Activated CD4-positive, alpha-beta memory T cell treated with anti-CD3 and anti-CD28 coated beads for 36 hours (primary cell): ENCODE measurements at regions not wholly inside any gene's neighbourhood (a gene's known extent, or its start where the extent isn't known, plus 50 kb on each side); places are given as distances from the start of the nearest gene placed in this dataset.

Experiments used
- CTCF ChIA-PET: fragments of 350-600 bp; sonication (Branson Sonifier 250); formaldehyde crosslinking; loops from one replicate; lab custom pipeline; 2021; ENCODE audit warnings: antibody characterized with exemption, inconsistent platforms; lab: Charles Lee
- POLR2A ChIA-PET: fragments of 350-600 bp; sonication (Branson Sonifier 250); formaldehyde crosslinking; loops from one replicate; lab custom pipeline; 2021; ENCODE audit warnings: antibody characterized with exemption; lab: Charles Lee
- DNase-seq: peaks from one replicate; pipeline ENCODE4 v3.0.0-alpha.2; 2020
- H3K27ac Mint-ChIP-seq: one replicate; pipeline ENCODE4 v1.8.0; 2021; ENCODE audit warnings: mixed read lengths
- H3K27me3 Mint-ChIP-seq: one replicate; pipeline ENCODE4 v1.8.0; 2021; ENCODE audit warnings: mixed read lengths
- H3K36me3 Mint-ChIP-seq: one replicate; pipeline ENCODE4 v1.8.0; 2021; ENCODE audit warnings: mixed read lengths
- H3K4me1 Mint-ChIP-seq: one replicate; pipeline ENCODE4 v1.8.0; 2021; ENCODE audit warnings: low read depth, mixed read lengths
- H3K4me3 Mint-ChIP-seq: one replicate; pipeline ENCODE4 v1.8.0; 2021; ENCODE audit warnings: mild to moderate bottlenecking, mixed read lengths
- H3K9me3 Mint-ChIP-seq: one replicate; pipeline ENCODE4 v1.8.0; 2021; ENCODE audit warnings: mixed read lengths
- intact Hi-C: fragments of 100-400 bp; cut with micrococcal nuclease; formaldehyde crosslinking; loops from one replicate; pipeline ENCODE4 v1.15.1; 2023

DNA sequence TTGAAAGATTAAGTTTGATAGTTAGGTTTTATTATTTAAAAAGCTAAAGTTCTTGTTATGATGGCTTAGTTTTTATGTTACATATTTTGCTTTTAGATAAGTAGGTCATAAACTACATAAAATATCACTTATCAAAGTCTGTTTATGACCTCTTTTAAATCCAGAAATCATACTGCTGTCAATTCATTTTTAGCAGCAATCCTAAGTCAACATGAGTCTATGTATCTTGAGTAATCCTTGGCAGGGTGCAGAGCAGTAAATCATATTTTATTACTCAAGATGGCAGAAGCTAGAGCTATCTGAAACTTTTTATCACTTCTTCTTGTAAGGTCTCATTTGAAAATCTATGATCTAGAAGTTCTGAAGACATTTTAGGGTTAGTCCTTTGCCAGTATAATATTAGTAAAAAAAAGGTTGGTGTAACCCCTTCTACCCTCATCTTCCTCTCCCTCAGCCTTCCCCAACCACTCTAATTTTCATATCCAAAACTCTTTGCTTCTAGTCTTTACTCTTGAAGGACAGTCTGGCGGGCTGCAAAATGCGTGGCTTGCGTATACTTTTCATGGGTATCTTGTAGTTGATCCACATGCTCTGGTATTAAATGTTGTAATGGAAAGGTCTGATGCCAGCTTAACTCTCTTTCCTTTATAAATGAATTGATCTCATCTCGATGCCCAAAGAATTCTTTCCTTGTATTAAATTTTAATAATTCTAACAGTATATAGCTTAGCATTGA, 134.0 kb upstream of the THRB start:
- intact Hi-C loops: no loop called here
- H3K4me3 Mint-ChIP-seq: no peak overlapping the region
- no peaks in the 10 kb centered on the region for H3K9me3 Mint-ChIP-seq
- ChIA-PET CTCF (no interaction called here), POLR2A (no interaction called here)
- H3K27me3 Mint-ChIP-seq: no peaks in the 10 kb centered on the region
- DNase-seq: no peak
- H3K27ac Mint-ChIP-seq: no peak overlapping the region
- H3K4me1 Mint-ChIP-seq: no peaks in the 10 kb centered on the region
- no peaks in the 10 kb centered on the region for H3K36me3 Mint-ChIP-seq

DNA sequence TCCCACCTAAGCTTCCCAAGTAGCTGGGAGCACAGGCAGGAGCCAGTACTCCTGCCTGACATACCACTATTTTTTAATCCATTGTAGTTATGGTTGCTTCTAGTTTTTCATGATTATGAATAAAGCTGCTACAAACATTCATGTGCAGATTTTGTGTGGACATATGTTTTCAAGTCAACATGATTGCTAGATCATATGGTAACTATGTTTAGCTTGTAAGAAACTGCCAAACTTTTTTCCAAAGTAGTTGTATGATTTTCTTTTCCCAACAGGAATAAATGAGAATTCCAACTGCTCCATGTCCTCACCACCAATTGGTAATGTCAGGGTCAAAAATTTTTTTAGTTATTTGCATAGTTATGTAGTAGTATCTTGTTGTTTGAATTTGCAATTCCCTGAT, 136.8 kb upstream of the THRB start:
- intact Hi-C loops: no loop called here
- Mint-ChIP-seq H3K36me3 (no peaks in the 10 kb centered on the region), H3K27me3 (no peaks in the 10 kb centered on the region), H3K4me1 (no peaks in the 10 kb centered on the region), H3K9me3 (peaks cover 4% of the 10 kb centered on the region), H3K27ac (no peak overlapping the region), H3K4me3 (no peak overlapping the region)
- ChIA-PET CTCF (no interaction called here), POLR2A (no interaction called here)
- DNase-seq: no peak

DNA sequence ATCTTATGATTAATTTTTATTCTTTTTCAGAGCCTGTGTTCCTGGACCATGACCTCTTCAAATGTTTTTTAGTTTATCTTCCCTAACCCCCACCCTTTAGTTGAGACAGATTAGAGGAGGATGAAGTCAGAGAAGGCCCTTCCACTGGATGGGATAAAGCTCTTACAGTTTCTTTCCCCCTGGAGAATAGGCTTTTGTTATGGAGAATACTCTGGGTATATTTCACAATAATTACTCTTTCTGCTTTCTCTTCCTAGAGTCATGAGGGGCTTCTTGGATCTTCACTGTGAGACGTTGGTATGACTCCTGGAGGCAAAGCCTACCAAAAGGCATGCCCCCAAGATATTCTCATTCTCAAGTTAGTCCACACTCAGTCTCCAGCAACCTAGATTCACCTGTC, 144.4 kb upstream of the THRB start:
- DNase-seq: no peak
- H3K4me1 Mint-ChIP-seq: no peaks in the 10 kb centered on the region
- H3K27ac Mint-ChIP-seq: no peak overlapping the region
- intact Hi-C loops: no loop called here
- CTCF ChIA-PET: no interaction called here
- H3K4me3 Mint-ChIP-seq: no peak overlapping the region
- POLR2A ChIA-PET: no interaction called here
- H3K9me3 Mint-ChIP-seq: peaks cover 4% of the 10 kb centered on the region
- no peaks in the 10 kb centered on the region for H3K27me3 Mint-ChIP-seq
- no peaks in the 10 kb centered on the region for H3K36me3 Mint-ChIP-seq

DNA sequence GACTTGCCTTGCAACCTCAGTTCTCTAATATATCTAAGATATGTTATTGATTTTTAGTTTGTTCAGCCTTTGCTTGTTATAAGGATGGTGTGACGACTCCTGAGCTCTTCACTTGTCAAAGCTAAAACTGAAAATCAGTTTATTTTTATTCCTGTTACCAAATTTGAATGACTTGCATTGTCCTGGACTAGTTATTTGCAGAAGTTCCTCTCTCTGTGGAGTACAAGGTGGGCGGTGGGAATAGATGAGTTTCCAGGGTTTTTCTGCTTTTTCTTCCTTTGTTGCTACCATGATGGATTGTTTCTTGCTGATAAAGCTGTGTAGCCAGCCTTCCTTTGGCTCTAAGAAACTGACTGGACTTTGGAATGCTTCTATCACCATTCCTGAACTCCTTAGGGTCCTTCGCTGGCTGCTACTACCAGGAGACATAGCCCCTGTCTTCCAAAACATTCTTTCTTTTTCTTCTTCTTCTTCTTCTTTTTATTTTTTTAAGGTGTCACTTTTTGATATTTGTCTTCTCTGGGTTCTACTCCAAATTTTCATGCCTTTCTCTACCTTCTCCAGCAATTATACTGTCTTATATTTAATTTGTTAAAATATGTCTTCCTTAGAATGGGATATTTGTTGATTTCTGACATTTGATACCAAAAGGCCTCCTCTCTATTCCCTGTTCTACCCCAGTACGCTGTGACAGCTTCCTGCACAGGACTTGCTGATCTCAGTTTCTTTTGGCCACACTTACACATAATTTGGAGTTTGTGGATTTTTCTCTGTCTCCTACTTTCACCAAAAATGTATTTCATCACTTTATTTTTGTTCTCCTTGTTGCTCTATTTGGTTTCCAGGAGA, 145.1 kb upstream of the THRB start:
- H3K27ac Mint-ChIP-seq: no peak overlapping the region
- CTCF ChIA-PET: no interaction called here

DNA sequence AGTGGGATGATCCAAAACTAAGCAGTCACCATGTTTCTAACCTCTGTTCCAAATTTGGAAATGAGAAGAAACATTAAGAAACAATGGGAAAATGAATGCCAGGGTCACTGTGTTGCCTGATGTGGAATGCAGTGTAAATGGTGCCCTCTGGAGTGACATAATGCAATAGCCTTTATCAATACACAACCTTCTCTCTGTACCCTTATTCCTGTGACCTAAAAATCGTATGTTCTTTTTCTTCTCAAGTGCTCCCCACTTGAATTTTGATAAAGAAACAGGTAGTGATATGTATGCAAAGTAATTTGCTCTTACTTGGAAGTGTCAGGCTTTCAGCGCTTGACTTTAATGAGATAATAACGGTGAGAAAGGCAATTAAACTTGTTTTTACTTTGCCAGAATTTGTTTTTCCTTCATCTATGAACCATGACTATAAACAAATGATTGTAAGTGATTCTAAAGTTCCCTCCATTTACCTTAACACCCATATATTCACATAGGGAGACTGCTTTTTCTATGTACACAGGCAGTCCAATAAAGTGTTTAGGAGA, 145.8 kb upstream of the THRB start:
- intact Hi-C loops: no loop called here
- Mint-ChIP-seq H3K36me3 (no peaks in the 10 kb centered on the region), H3K27ac (no peak overlapping the region), H3K9me3 (no peaks in the 10 kb centered on the region), H3K27me3 (no peaks in the 10 kb centered on the region), H3K4me3 (no peak overlapping the region), H3K4me1 (no peaks in the 10 kb centered on the region)
- DNase-seq: no peak
- CTCF ChIA-PET: no interaction called here
- POLR2A ChIA-PET: no interaction called here

More for the DNA sequence above, 145.1 kb upstream of the THRB start:
- POLR2A ChIA-PET: no interaction called here
- no peak for DNase-seq
- Mint-ChIP-seq H3K9me3 (peaks cover 4% of the 10 kb centered on the region), H3K27me3 (no peaks in the 10 kb centered on the region), H3K4me1 (no peaks in the 10 kb centered on the region), H3K4me3 (no peak overlapping the region), H3K36me3 (no peaks in the 10 kb centered on the region)
- intact Hi-C loops: no loop called here

DNA sequence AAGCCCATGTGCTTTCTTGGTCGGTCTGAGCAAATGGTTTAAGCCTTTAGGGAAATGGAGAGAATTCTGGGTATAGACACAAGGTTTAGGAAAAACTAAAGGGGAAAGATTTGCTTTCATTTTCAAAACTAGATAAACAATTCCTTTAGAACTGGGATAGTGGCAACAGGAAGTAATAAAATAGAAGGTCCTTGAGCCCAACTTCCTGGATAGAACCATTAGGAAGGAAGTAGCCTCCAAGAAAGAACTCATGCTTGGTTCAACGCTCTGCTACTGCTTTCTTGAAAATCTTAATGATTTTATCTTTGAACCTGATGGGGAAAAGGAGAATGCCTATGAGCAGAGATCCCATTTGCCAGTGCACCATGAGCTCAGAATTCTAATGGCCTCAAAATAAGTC, 147.0 kb upstream of the THRB start:
- no peaks in the 10 kb centered on the region for H3K9me3 Mint-ChIP-seq
- no peaks in the 10 kb centered on the region for H3K4me1 Mint-ChIP-seq
- no peaks in the 10 kb centered on the region for H3K36me3 Mint-ChIP-seq

DNA sequence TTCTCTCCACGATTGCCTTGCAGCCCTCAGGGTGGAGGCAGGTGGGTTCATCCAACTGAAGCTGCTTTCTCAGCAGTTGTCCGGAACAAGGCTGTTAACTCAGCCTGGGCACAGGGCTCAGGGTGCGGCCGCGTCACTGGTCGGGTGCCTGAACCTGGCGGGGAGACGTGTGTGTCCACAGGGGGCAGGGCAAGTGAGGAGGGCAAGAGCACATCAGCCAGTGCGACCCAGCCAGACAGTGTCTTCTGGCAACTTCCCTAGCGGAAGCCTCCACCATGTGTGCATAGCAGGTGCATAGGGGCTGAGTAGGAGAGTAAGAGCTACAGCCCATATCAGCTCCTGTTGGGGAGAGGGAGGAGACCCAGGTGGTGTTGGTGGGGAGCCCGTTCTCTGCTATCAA, 150.4 kb upstream of the THRB start:
- H3K9me3 Mint-ChIP-seq: no peaks in the 10 kb centered on the region
- no peaks in the 10 kb centered on the region for H3K27me3 Mint-ChIP-seq
- no peak overlapping the region for H3K4me3 Mint-ChIP-seq
- no peak overlapping the region for H3K27ac Mint-ChIP-seq
- no peaks in the 10 kb centered on the region for H3K36me3 Mint-ChIP-seq
- ChIA-PET CTCF (no interaction called here), POLR2A (no interaction called here)
- intact Hi-C loops: no loop called here
- H3K4me1 Mint-ChIP-seq: no peaks in the 10 kb centered on the region
- DNase-seq: no peak

More for the DNA sequence above, 147.0 kb upstream of the THRB start:
- intact Hi-C loops: no loop called here
- CTCF ChIA-PET: no interaction called here
- DNase-seq: no peak
- no peak overlapping the region for H3K4me3 Mint-ChIP-seq
- POLR2A ChIA-PET: no interaction called here
- no peak overlapping the region for H3K27ac Mint-ChIP-seq
- H3K27me3 Mint-ChIP-seq: no peaks in the 10 kb centered on the region

DNA sequence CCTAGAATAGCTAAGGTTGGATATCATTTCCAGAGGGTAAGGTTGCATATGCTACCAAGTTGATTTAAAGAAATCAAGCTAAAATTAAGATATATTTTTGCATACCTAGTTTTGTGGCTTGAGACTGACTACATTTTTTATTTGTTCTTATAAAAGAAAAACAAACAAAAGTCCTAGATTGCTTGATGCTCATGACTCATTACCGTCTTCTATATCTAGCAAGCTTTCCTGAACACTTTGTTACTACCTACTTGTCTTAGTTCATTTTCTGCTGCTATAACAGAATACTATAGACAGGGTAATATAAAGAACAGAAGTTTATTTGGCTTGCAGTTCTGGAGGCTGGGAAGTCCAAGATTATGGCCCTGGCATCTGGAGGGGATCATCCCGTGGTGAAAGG, 152.1 kb upstream of the THRB start:
- H3K36me3 Mint-ChIP-seq: no peaks in the 10 kb centered on the region
- H3K27ac Mint-ChIP-seq: no peak overlapping the region
- ChIA-PET POLR2A (no interaction called here), CTCF (no interaction called here)
- no peaks in the 10 kb centered on the region for H3K27me3 Mint-ChIP-seq
- H3K4me3 Mint-ChIP-seq: no peak overlapping the region
- H3K9me3 Mint-ChIP-seq: no peaks in the 10 kb centered on the region
- H3K4me1 Mint-ChIP-seq: no peaks in the 10 kb centered on the region
- no peak for DNase-seq
- intact Hi-C loops: no loop called here

DNA sequence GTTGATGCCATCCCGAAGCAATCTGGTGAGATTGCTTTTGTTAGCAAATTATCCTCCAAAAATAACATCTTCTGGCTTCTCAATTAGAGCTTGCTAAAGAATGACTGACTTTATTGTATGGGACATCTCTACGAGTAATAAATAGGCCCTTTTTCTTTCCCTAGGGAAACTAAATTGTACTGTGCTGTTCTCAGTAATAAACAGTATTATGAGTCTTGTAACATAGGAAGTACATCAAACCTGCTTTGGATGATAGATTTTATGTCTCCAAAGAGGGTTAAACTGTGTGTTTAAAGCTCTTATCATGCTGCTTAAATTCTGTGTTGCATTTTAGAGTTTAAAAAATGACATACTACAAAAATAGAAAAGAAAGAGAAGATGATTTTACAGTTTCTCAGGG, 153.4 kb upstream of the THRB start:
- CTCF ChIA-PET: no interaction called here
- no peaks in the 10 kb centered on the region for H3K36me3 Mint-ChIP-seq
- POLR2A ChIA-PET: no interaction called here
- DNase-seq: no peak
- H3K27ac Mint-ChIP-seq: no peak overlapping the region
- no peaks in the 10 kb centered on the region for H3K4me1 Mint-ChIP-seq
- H3K4me3 Mint-ChIP-seq: no peak overlapping the region
- no peaks in the 10 kb centered on the region for H3K27me3 Mint-ChIP-seq
- no peaks in the 10 kb centered on the region for H3K9me3 Mint-ChIP-seq
- intact Hi-C loops: no loop called here

DNA sequence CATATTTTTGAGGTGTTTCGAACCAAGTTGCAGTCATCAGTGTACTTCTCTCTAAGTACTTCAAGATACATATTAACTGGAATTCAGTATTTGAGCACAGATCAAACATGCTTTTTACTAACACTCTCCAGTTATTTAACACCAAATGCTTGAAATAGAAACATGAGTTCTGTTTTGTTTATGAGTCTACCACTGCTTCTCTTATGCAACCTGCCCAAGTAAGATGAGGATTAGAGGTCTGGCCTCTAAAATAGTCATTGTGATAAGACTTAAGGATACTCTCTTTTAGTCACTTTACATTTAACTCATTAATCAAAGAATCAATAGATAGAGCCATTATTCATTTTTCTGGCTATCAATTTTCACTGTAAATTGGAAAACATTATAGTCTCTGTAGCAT, 156.2 kb upstream of the THRB start:
- no peak overlapping the region for H3K4me3 Mint-ChIP-seq
- no peak overlapping the region for H3K27ac Mint-ChIP-seq
- DNase-seq: no peak
- H3K9me3 Mint-ChIP-seq: peaks cover 4% of the 10 kb centered on the region
- intact Hi-C loops: no loop called here
- CTCF ChIA-PET: no interaction called here
- H3K4me1 Mint-ChIP-seq: no peaks in the 10 kb centered on the region
- no peaks in the 10 kb centered on the region for H3K27me3 Mint-ChIP-seq
- H3K36me3 Mint-ChIP-seq: no peaks in the 10 kb centered on the region
- POLR2A ChIA-PET: no interaction called here

DNA sequence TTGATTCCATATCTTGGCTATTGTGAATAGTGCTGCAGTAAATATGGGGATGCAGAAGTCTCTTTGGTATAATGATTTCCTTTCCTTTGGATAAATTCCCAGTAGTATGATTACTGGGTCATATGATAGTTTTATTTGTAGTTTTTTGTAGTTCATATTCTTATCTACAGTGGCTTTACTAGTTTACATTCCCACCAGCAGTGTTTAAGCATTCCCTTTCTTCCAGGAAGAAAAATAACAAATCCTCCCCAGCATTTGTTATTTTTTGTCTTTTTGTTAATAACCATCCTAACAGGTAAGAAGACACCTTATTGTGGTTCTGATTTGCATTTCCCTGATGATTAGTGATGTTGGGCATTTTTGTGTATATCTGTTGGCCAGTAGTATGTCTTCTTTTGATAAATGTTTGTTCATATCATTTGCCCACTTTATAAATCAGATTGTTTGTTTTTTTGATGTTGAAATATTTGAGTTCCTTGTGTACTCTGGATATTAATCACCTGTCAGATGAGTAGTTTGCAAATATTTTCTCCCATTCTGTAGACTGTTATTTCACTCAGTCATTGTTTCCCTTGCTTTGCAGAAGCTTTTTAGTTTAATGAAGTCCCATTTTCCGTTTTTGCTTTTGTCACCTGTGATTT, 163.3 kb upstream of the THRB start:
- intact Hi-C loops: no loop called here
- Mint-ChIP-seq H3K9me3 (peaks cover 10% of the 10 kb centered on the region), H3K4me1 (no peaks in the 10 kb centered on the region), H3K27ac (no peak overlapping the region), H3K4me3 (no peak overlapping the region), H3K27me3 (no peaks in the 10 kb centered on the region), H3K36me3 (no peaks in the 10 kb centered on the region)
- no peak for DNase-seq
- ChIA-PET CTCF (no interaction called here), POLR2A (no interaction called here)

DNA sequence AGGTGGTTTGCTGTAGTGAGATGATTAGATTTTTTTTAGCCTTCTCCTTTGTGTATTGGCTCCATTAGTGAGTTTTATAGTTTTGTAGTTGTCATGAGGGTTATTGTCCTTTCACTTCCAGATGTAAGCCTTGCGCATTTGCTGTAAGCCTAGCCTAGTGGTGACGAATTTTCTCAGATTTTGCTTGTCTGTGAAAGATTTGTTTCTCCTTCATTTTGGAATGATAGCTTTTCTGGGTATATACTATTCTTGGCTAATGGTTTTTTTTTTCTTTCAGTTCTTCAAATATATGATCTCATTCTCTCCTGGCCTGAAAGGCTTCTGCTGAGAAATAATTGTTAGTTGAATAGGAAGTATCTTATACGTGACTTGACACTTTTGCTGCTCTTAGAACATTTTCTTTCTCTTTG, 166.5 kb upstream of the THRB start:
- Mint-ChIP-seq H3K36me3 (no peaks in the 10 kb centered on the region), H3K4me1 (no peaks in the 10 kb centered on the region), H3K27ac (no peak overlapping the region), H3K4me3 (no peak overlapping the region), H3K9me3 (peaks cover 5% of the 10 kb centered on the region), H3K27me3 (no peaks in the 10 kb centered on the region)
- POLR2A ChIA-PET: no interaction called here
- CTCF ChIA-PET: no interaction called here
- intact Hi-C loops: no loop called here
- DNase-seq: no peak
